CD14-positive monocyte (primary cell): ENCODE measurements at regions not wholly inside any gene's neighbourhood (a gene's known extent, or its start where the extent isn't known, plus 50 kb on each side); places are given as distances from the start of the nearest gene placed in this dataset.

ENCODE experiments used
- DNase-seq, 3 donors: peaks; one replicate each; pipeline ENCODE4 v3.0.0-alpha.2; 2011 to 2022
- H2AFZ ChIP-seq: 2 replicates; pipeline ENCODE4 v1.6.0; 2012; ENCODE audit warnings: mild to moderate bottlenecking, low read depth, low read length, inconsistent platforms; ENCODE audit not compliant: insufficient read depth, poor library complexity, severe bottlenecking
- H3K27ac ChIP-seq, 2 donors: 1 replicate in 1 of 2; 2 replicates in 1 of 2; pipeline ENCODE4 v1.5.1; 2012 to 2013; ENCODE audit warnings: low read length in 2 of 2, control low read depth in 1 of 2, inconsistent platforms in 1 of 2, low read depth in 1 of 2, mild to moderate bottlenecking in 1 of 2
- H3K27me3 ChIP-seq, 2 donors: one replicate each; pipeline versions ENCODE4 v1.6.0 to v1.6.1; 2011 to 2013; ENCODE audit warnings: low read length in 2 of 2; ENCODE audit not compliant: control insufficient read depth in 2 of 2, insufficient read depth in 2 of 2
- H3K36me3 ChIP-seq, 2 donors: replicated peaks in 1 of 2; 1 replicate in 1 of 2; 2 replicates in 1 of 2; pipeline versions ENCODE4 v1.5.1 to v1.6.1; 2012 to 2013; ENCODE audit warnings: low read length in 2 of 2, control low read depth in 1 of 2, inconsistent platforms in 1 of 2, mild to moderate bottlenecking in 1 of 2; ENCODE audit not compliant: insufficient read depth in 2 of 2, control insufficient read depth in 1 of 2
- H3K4me1 ChIP-seq, 2 donors: 1 replicate in 1 of 2; 2 replicates in 1 of 2; pipeline versions ENCODE4 v1.5.1 to v1.6.1; 2012 to 2013; ENCODE audit warnings: low read length in 2 of 2, control low read depth in 1 of 2, inconsistent platforms in 1 of 2, mild to moderate bottlenecking in 1 of 2, moderate library complexity in 1 of 2; ENCODE audit not compliant: insufficient read depth in 2 of 2, control insufficient read depth in 1 of 2
- H3K4me2 ChIP-seq: replicated peaks from 2 replicates; pipeline ENCODE3; 2012; ENCODE audit warnings: low read length, moderate library complexity, mild to moderate bottlenecking; ENCODE audit not compliant: poor library complexity, severe bottlenecking; ENCODE audit errors: extremely low read depth
- H3K4me3 ChIP-seq, 3 experiments: fragments of 200-600 bp in 1 of 3; sonication (generic) in 1 of 3; replicated peaks in 1 of 3; 1 replicate in 2 of 3; 2 replicates in 1 of 3; pipeline ENCODE4 v1.5.1; 2011 to 2013; ENCODE audit warnings: low read length in 3 of 3, mild to moderate bottlenecking in 3 of 3, control low read depth in 2 of 3, low read depth in 2 of 3, inconsistent platforms in 1 of 3, moderate library complexity in 1 of 3
- H3K79me2 ChIP-seq: 2 replicates; pipeline ENCODE4 v1.6.0; 2012; ENCODE audit warnings: mild to moderate bottlenecking, control low read depth, inconsistent platforms, low read length, moderate library complexity; ENCODE audit not compliant: insufficient read depth
- H3K9ac ChIP-seq: 2 replicates; pipeline ENCODE4 v1.6.0; 2017; ENCODE audit warnings: low read length, mild to moderate bottlenecking; ENCODE audit not compliant: insufficient read depth, poor library complexity, severe bottlenecking
- H3K9me3 ChIP-seq, 2 donors: replicated peaks in 1 of 2; 1 replicate in 1 of 2; 2 replicates in 1 of 2; pipeline versions ENCODE4 v1.5.1 to v1.6.1; 2012 to 2013; ENCODE audit warnings: low read length in 2 of 2, control low read depth in 1 of 2; ENCODE audit not compliant: control insufficient read depth in 1 of 2, insufficient read depth in 1 of 2
- H4K20me1 ChIP-seq: 2 replicates; pipeline ENCODE4 v1.6.0; 2012; ENCODE audit warnings: mild to moderate bottlenecking, low read length, control low read depth, moderate library complexity; ENCODE audit not compliant: insufficient read depth
- H3K27ac Mint-ChIP-seq, 7 donors: one replicate each; pipeline ENCODE4 v1.8.0; 2020; ENCODE audit warnings: mild to moderate bottlenecking in 7 of 7, mixed read lengths in 7 of 7, moderate library complexity in 6 of 7, inconsistent platforms in 2 of 7
- H3K27me3 Mint-ChIP-seq, 3 donors: one replicate each; pipeline ENCODE4 v1.8.0; 2021 to 2022; ENCODE audit warnings: low read depth in 3 of 3, mild to moderate bottlenecking in 3 of 3, mixed read lengths in 3 of 3, moderate library complexity in 3 of 3, inconsistent platforms in 1 of 3
- H3K36me3 Mint-ChIP-seq, 2 donors: one replicate each; pipeline ENCODE4 v1.8.0; 2020; ENCODE audit warnings: mixed read lengths in 2 of 2, inconsistent platforms in 1 of 2, mild to moderate bottlenecking in 1 of 2
- H3K4me1 Mint-ChIP-seq: one replicate; pipeline ENCODE4 v1.8.0; 2020; ENCODE audit warnings: mild to moderate bottlenecking, mixed read lengths
- H3K4me3 Mint-ChIP-seq, 2 donors: one replicate each; pipeline ENCODE4 v1.8.0; 2020; ENCODE audit warnings: mild to moderate bottlenecking in 2 of 2, mixed read lengths in 2 of 2, moderate library complexity in 1 of 2
- H3K9me3 Mint-ChIP-seq, 7 donors: one replicate each; pipeline ENCODE4 v1.8.0; 2020 to 2022; ENCODE audit warnings: mixed read lengths in 7 of 7, mild to moderate bottlenecking in 6 of 7, moderate library complexity in 6 of 7, inconsistent platforms in 2 of 7
- CTCF ChIP-seq: fragments of 200-600 bp; IDR thresholded peaks from one replicate; pipeline ENCODE4 v1.8.0; 2022; ENCODE audit warnings: antibody characterized with exemption, mild to moderate bottlenecking
- whole genome bisulfite sequencing: methylation state at CpG from one replicate; pipeline ENCODE4 v1.1.5; 2013; ENCODE audit warnings: missing lambda C conversion rate; ENCODE audit not compliant: insufficient coverage; 5-methylcytosine and 5-hydroxymethylcytosine counted together
- intact Hi-C, 2 donors: fragments of 100-400 bp; cut with micrococcal nuclease; formaldehyde crosslinking; loops; one replicate each; pipeline versions ENCODE4 v1.15.0 to v1.15.1; 2023

- Mint-ChIP-seq H3K36me3 (no peaks in the 10 kb centered on the region), H3K27me3 (peaks cover 11 to 40% (median 17%) of the 10 kb centered on the region in 3 donors), H3K9me3 (no peaks in the 10 kb centered on the region), H3K27ac (no peak overlapping the region), H3K4me3 (no peak overlapping the region), H3K4me1 (no peaks in the 10 kb centered on the region)
- intact Hi-C loops = no loop called here
- H3K36me3 ChIP-seq = no peaks in the 10 kb centered on the region
- H3K27ac ChIP-seq = no peak overlapping the region
- H2AFZ ChIP-seq = no peak overlapping the region
- TF ChIP-seq CTCF = no peak
- peaks cover 0 to 8% of the 10 kb centered on the region in 2 donors for H3K27me3 ChIP-seq
- H3K79me2 ChIP-seq = no peaks in the 10 kb centered on the region
- DNase-seq = no peak
- no peak overlapping the region for H3K4me2 ChIP-seq
- no peak overlapping the region for H3K4me3 ChIP-seq
- H3K9me3 ChIP-seq = no peaks in the 10 kb centered on the region
- no peaks in the 10 kb centered on the region for H4K20me1 ChIP-seq
- no peak overlapping the region for H3K9ac ChIP-seq
- 78% methylated on average over 1 of the region's 5 CpGs for WGBS
- H3K4me1 ChIP-seq = no peaks in the 10 kb centered on the region
These were observed 65.2 kb upstream of the PHF24 start for GRCh38 chr9:34892886-34893285.

- no peaks in the 10 kb centered on the region for H3K9me3 Mint-ChIP-seq
- intact Hi-C loops = no loop called here
- Histone ChIP-seq H2AFZ (no peak overlapping the region), H3K79me2 (no peaks in the 10 kb centered on the region), H3K36me3 (no peaks in the 10 kb centered on the region), H3K9ac (no peak overlapping the region), H3K27ac (no peak overlapping the region), H3K27me3 (peaks cover 0 to 8% of the 10 kb centered on the region in 2 donors), H3K4me3 (no peak overlapping the region), H3K9me3 (no peaks in the 10 kb centered on the region), H3K4me2 (no peak overlapping the region), H3K4me1 (no peaks in the 10 kb centered on the region), H4K20me1 (no peaks in the 10 kb centered on the region)
- no peak overlapping the region for H3K4me3 Mint-ChIP-seq
- no peaks in the 10 kb centered on the region for H3K36me3 Mint-ChIP-seq
- TF ChIP-seq CTCF = no peak
- WGBS = 100% methylated on average over 1 of the region's 1 CpG
- peaks cover 7 to 28% (median 16%) of the 10 kb centered on the region in 3 donors for H3K27me3 Mint-ChIP-seq
- no peak for DNase-seq
- no peaks in the 10 kb centered on the region for H3K4me1 Mint-ChIP-seq
- no peak overlapping the region for H3K27ac Mint-ChIP-seq
These were observed 66.7 kb upstream of the PHF24 start for GRCh38 chr9:34891386-34891785.
